ENCODE measurements at regions not wholly inside any gene's neighbourhood (a gene's known extent, or its start where the extent isn't known, plus 50 kb on each side); places are given as distances from the start of the nearest gene placed in this dataset.

- H3K4me3 ChIP-seq (ENCODE audit: low read depth, low read length): no peak overlapping the region
- no peak for TF ChIP-seq CTCF (IDR thresholded peaks at IDR 0.05; ENCODE audit: control insufficient read depth, extremely low read depth, insufficient read depth)
- DNase-seq (ENCODE audit: low read depth): no peak
Measured at GRCh38 chr17:71084838-71085237, 915.5 kb downstream of the KCNJ2 start.

GRCh38 chr17:71085238-71086033 lies 916.1 kb downstream of the KCNJ2 start:
- DNase-seq (ENCODE audit: low read depth): peak; percentile 45
- no peak overlapping the region for H3K4me3 ChIP-seq (ENCODE audit: low read depth, low read length)
- peak; percentile 83 for TF ChIP-seq CTCF (IDR thresholded peaks at IDR 0.05; ENCODE audit: control insufficient read depth, extremely low read depth, insufficient read depth)

- no peak overlapping the region for H3K4me3 ChIP-seq (ENCODE audit: low read depth, low read length)
- no peak for TF ChIP-seq CTCF (IDR thresholded peaks at IDR 0.05; ENCODE audit: control insufficient read depth, extremely low read depth, insufficient read depth)
- no peak for DNase-seq (ENCODE audit: low read depth)
Measured at GRCh38 chr17:71089431-71089830, 920.1 kb downstream of the KCNJ2 start.

GRCh38 chr17:71098071-71098470 lies 928.7 kb downstream of the KCNJ2 start:
- no peak for DNase-seq (ENCODE audit: low read depth)
- H3K4me3 ChIP-seq (ENCODE audit: low read depth, low read length): no peak overlapping the region
- TF ChIP-seq CTCF (IDR thresholded peaks at IDR 0.05; ENCODE audit: control insufficient read depth, extremely low read depth, insufficient read depth): no peak

GRCh38 chr17:71099003-71099714 lies 929.8 kb downstream of the KCNJ2 start:
- peak; percentile 91 for DNase-seq (ENCODE audit: low read depth)
- TF ChIP-seq CTCF (IDR thresholded peaks at IDR 0.05; ENCODE audit: control insufficient read depth, extremely low read depth, insufficient read depth): no peak
- no peak overlapping the region for H3K4me3 ChIP-seq (ENCODE audit: low read depth, low read length)

GRCh38 chr17:71102777-71103176 lies 933.4 kb downstream of the KCNJ2 start:
- no peak for TF ChIP-seq CTCF (IDR thresholded peaks at IDR 0.05; ENCODE audit: control insufficient read depth, extremely low read depth, insufficient read depth)
- DNase-seq (ENCODE audit: low read depth): no peak
- H3K4me3 ChIP-seq (ENCODE audit: low read depth, low read length): no peak overlapping the region

All from LNCaP clone FGC (cell line).